ENCODE measurements at regions not wholly inside any gene's neighbourhood (a gene's known extent, or its start where the extent isn't known, plus 50 kb on each side); places are given as distances from the start of the nearest gene placed in this dataset.
A peak's percentile ranks its signal among the peaks of the same experiment; 100 is the strongest.

- no peak overlapping the region for H3K4me3 ChIP-seq (ENCODE audit: control insufficient read depth, low read depth, low read length)
- DNase-seq (ENCODE audit: low read depth), result peak; percentile 72
- TF ChIP-seq CTCF (conservative IDR thresholded peaks at IDR 0.05; ENCODE audit: control insufficient read depth, insufficient read depth, low read depth, low read length), result peak; percentile 59
Observed at GRCh38 chr12:66035288-66035966, 95.1 kb downstream of the LLPH start.

- H3K4me3 ChIP-seq (ENCODE audit: control insufficient read depth, low read depth, low read length), result no peak overlapping the region
- no peak for DNase-seq (ENCODE audit: low read depth)
- TF ChIP-seq CTCF (conservative IDR thresholded peaks at IDR 0.05; ENCODE audit: control insufficient read depth, insufficient read depth, low read depth, low read length), result no peak
Observed at GRCh38 chr12:66033151-66033550, 97.4 kb downstream of the LLPH start.

- H3K4me3 ChIP-seq (ENCODE audit: control insufficient read depth, low read depth, low read length), result no peak overlapping the region
- DNase-seq (ENCODE audit: low read depth), result no peak
- TF ChIP-seq CTCF (conservative IDR thresholded peaks at IDR 0.05; ENCODE audit: control insufficient read depth, insufficient read depth, low read depth, low read length), result no peak
Observed at GRCh38 chr12:66032739-66033138, 97.8 kb downstream of the LLPH start.

GRCh38 chr12:66030217-66030781 is 100.3 kb downstream of the LLPH start:
- no peak overlapping the region for H3K4me3 ChIP-seq (ENCODE audit: control insufficient read depth, low read depth, low read length)
- TF ChIP-seq CTCF (conservative IDR thresholded peaks at IDR 0.05; ENCODE audit: control insufficient read depth, insufficient read depth, low read depth, low read length), result no peak
- no peak for DNase-seq (ENCODE audit: low read depth)

GRCh38 chr12:66028390-66028789 is 102.2 kb downstream of the LLPH start:
- no peak overlapping the region for H3K4me3 ChIP-seq (ENCODE audit: control insufficient read depth, low read depth, low read length)
- no peak for TF ChIP-seq CTCF (conservative IDR thresholded peaks at IDR 0.05; ENCODE audit: control insufficient read depth, insufficient read depth, low read depth, low read length)
- DNase-seq (ENCODE audit: low read depth), result no peak

GRCh38 chr12:66025477-66025876 is 105.1 kb downstream of the LLPH start:
- DNase-seq (ENCODE audit: low read depth), result no peak
- no peak for TF ChIP-seq CTCF (conservative IDR thresholded peaks at IDR 0.05; ENCODE audit: control insufficient read depth, insufficient read depth, low read depth, low read length)
- no peak overlapping the region for H3K4me3 ChIP-seq (ENCODE audit: control insufficient read depth, low read depth, low read length)
